Small intestine (tissue), 7 donors: ENCODE measurements at regions not wholly inside any gene's neighbourhood (a gene's known extent, or its start where the extent isn't known, plus 50 kb on each side); places are given as distances from the start of the nearest gene placed in this dataset.

Experiments used
- DNase-seq, 2 donors: peaks; one replicate each; pipeline versions ENCODE4 v3.0.0 to v3.0.0-alpha.2; 2013
- FAIRE-seq: peaks from 2 replicates; lab custom pipeline; 2012; peaks lifted over from hg19 to GRCh38; lab: Jason Lieb, UNC
- H3K27ac ChIP-seq, 3 donors: one replicate each; pipeline ENCODE4 v1.5.1; 2013; ENCODE audit warnings: low read length in 2 of 3, mild to moderate bottlenecking in 2 of 3, control low read depth in 1 of 3, inconsistent platforms in 1 of 3, low read depth in 1 of 3, moderate library complexity in 1 of 3
- H3K27me3 ChIP-seq, 3 donors: one replicate each; pipeline ENCODE4 v1.6.1; 2013; ENCODE audit warnings: low read length in 3 of 3, inconsistent platforms in 1 of 3; ENCODE audit not compliant: control insufficient read depth in 3 of 3, insufficient read depth in 3 of 3
- H3K36me3 ChIP-seq, 3 donors: one replicate each; pipeline ENCODE4 v1.6.1; 2013; ENCODE audit warnings: low read length in 3 of 3, inconsistent platforms in 1 of 3, low read depth in 1 of 3, mild to moderate bottlenecking in 1 of 3, moderate library complexity in 1 of 3; ENCODE audit not compliant: control insufficient read depth in 3 of 3, insufficient read depth in 2 of 3
- H3K4me1 ChIP-seq, 3 donors: one replicate each; pipeline ENCODE4 v1.6.1; 2013; ENCODE audit warnings: low read length in 2 of 3, inconsistent platforms in 1 of 3, low read depth in 1 of 3, mild to moderate bottlenecking in 1 of 3, moderate library complexity in 1 of 3; ENCODE audit not compliant: control insufficient read depth in 3 of 3, insufficient read depth in 2 of 3
- H3K4me3 ChIP-seq, 3 donors: one replicate each; pipeline ENCODE4 v1.5.1; 2013; ENCODE audit warnings: low read length in 3 of 3, control low read depth in 1 of 3, inconsistent platforms in 1 of 3, low read depth in 1 of 3, mild to moderate bottlenecking in 1 of 3, moderate library complexity in 1 of 3
- H3K9me3 ChIP-seq, 2 donors: one replicate each; pipeline ENCODE4 v1.6.1; 2013; ENCODE audit warnings: low read depth in 1 of 2, low read length in 1 of 2; ENCODE audit not compliant: control insufficient read depth in 2 of 2, insufficient read depth in 1 of 2
- WGBS, 3 donors: extraction: QIAGEN DNeasy Blood & Tissue Kit; methylation state at CpG; one replicate each; pipeline ENCODE4 v1.1.7; 2013; 5-methylcytosine and 5-hydroxymethylcytosine counted together
- donor health status: healthy with polysubstance abuse.
- donor health status: control.
- donor health status: control.
- donor health status: Bipolar disorder and iron deficiency.
- donor health status: healthy.

DNA sequence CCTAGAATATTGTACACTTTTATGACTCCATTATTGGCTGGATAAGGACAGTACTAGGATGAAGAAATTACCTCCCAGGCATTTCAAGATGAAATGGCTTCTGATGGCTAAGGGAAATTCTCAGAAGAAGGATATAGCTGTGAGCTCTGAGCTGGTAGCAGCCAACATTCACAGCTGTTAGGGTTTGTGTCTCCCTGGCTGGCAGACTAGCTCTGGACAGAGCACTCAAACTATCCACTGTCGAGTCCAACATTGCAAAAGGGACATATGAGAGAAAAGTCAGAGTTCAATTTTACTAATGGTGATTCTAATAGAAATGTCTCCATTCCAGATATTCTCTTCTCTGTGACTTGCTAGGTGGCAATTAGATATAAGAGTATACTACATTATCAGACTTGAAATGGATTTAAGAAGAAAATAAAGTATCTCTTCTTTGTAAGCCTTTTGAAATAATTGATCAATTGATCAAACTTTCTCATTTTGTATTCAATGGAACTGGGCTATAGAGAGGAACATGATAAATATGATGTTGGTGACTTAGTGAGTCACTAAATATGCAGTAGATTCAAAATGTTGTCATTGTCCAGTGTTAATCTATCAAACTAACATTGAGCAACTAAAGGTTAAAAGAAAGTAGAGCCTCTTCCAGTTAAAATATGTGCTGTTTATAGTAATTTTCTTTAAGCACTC is 1920.3 kb downstream of the SUCLG1 start:
- H3K4me1 ChIP-seq: no peaks in the 10 kb centered on the region
- H3K36me3 ChIP-seq: no peaks in the 10 kb centered on the region
- no peaks in the 10 kb centered on the region for H3K9me3 ChIP-seq
- DNase-seq: no peak
- no peak overlapping the region for H3K27ac ChIP-seq
- no peak for FAIRE-seq
- WGBS, 3 donors: 47 to 73% (median 49%) methylated on average over 1 of the region's 1 CpG
- no peak overlapping the region for H3K4me3 ChIP-seq
- no peaks in the 10 kb centered on the region for H3K27me3 ChIP-seq

DNA sequence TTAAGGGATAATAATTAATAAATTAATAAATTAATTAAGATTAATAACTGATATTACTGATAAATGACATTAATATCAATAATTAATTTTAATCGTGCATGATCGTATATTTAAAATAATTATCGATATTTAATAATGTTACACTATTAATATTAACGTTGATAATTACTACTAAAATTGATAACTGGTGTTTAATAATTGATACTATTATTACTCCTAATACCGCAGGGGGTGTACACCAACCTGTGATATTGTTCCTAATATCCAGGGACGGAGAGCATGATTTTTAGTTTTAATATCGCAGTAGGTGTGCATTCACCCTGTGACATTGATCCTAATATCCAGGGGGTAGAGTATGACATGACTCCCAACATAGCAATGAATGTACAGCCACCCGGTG is 1930.8 kb downstream of the SUCLG1 start:
- Histone ChIP-seq H3K27ac (no peak overlapping the region), H3K27me3 (no peaks in the 10 kb centered on the region), H3K4me1 (no peaks in the 10 kb centered on the region), H3K36me3 (no peaks in the 10 kb centered on the region), H3K9me3 (no peaks in the 10 kb centered on the region), H3K4me3 (no peak overlapping the region)
- WGBS, 3 donors: 86 to 92% (median 88%) methylated on average over 8 of the region's 8 CpGs
- FAIRE-seq (no peak), DNase-seq (no peak)

DNA sequence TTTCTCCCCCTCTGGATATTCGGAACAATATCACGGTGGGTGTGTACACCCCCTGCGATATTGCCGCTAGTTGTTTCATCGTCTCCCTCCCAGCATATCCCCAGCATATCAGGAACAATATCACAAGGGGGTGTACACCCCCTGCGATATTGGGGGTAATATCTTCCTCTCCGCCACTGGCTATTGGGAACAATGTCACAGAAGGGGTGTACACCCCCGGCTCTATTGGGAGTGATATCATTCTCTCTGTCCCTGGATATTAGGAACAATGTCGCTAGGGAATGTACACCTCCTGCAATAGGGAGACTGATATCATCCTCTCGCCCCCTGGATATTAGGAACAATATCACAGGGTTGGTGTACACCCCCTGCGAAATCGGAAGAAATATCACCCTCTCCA is 1932.0 kb downstream of the SUCLG1 start:
- Histone ChIP-seq H3K4me1 (no peaks in the 10 kb centered on the region), H3K4me3 (no peak overlapping the region), H3K36me3 (no peaks in the 10 kb centered on the region), H3K27me3 (no peaks in the 10 kb centered on the region), H3K27ac (no peak overlapping the region), H3K9me3 (no peaks in the 10 kb centered on the region)
- FAIRE-seq: no peak
- WGBS, 3 donors: 92 to 95% (median 93%) methylated on average over 12 of the region's 12 CpGs
- DNase-seq: no peak

- no peak for DNase-seq
- no peak for FAIRE-seq
- no peaks in the 10 kb centered on the region for H3K9me3 ChIP-seq
- H3K27ac ChIP-seq: no peak overlapping the region
- 88 to 89% (median 89%) methylated on average over 7 of the region's 7 CpGs for WGBS, 3 donors
- H3K27me3 ChIP-seq: no peaks in the 10 kb centered on the region
- no peak overlapping the region for H3K4me3 ChIP-seq
- H3K36me3 ChIP-seq: no peaks in the 10 kb centered on the region
- H3K4me1 ChIP-seq: no peaks in the 10 kb centered on the region
Measured at GRCh38 chr2:82526277-82526676, 1932.8 kb downstream of the SUCLG1 start.

DNA sequence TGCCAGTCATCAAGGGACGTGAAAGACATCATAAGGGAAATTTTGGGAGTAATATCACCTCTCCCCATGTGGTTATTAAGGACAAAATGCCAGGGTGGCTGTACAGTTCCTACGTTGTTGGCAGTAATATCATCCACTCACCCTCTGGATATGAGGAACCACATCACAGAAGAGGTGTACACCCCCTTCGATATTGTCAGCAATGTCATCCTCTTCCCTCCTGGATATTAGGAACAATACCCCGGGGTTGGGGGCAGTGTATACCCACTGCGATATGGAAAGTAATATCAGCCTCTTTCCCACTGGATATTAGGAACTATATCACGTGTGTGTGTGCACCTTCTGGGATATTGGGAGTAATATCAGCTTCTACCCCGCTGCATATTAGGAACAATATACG is 1933.3 kb downstream of the SUCLG1 start:
- Histone ChIP-seq H3K27ac (no peak overlapping the region), H3K4me1 (no peaks in the 10 kb centered on the region), H3K27me3 (no peaks in the 10 kb centered on the region), H3K4me3 (no peak overlapping the region), H3K36me3 (no peaks in the 10 kb centered on the region), H3K9me3 (no peaks in the 10 kb centered on the region)
- FAIRE-seq (no peak), DNase-seq (no peak)
- WGBS, 3 donors: 84 to 89% (median 85%) methylated on average over 8 of the region's 8 CpGs

DNA sequence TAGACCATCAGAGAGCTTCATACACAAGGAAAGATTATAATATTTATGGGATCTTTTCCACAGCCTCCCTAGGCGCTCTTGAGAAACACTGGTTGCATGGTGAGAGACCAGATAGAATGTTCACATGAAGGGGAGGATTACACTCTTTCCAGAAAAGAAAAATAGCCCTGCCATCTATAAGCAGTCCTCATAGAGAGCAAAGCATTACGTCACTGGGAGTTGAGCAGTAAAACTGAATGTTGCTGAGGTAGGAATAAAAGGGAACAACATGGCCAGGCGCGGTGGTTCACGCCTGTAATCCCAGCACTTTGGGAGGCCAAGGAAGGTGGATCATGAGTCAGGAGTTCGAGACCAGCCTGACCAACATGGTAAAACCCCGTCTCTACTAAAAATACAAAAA is 1934.3 kb downstream of the SUCLG1 start:
- peaks cover 0 to 1% (median 0%) of the 10 kb centered on the region in 3 donors for H3K27me3 ChIP-seq
- H3K36me3 ChIP-seq: no peaks in the 10 kb centered on the region
- 86 to 91% (median 90%) methylated on average over 7 of the region's 7 CpGs for WGBS, 3 donors
- no peak overlapping the region for H3K4me3 ChIP-seq
- no peak overlapping the region for H3K27ac ChIP-seq
- DNase-seq (no peak), FAIRE-seq (no peak)
- no peaks in the 10 kb centered on the region for H3K9me3 ChIP-seq
- H3K4me1 ChIP-seq: no peaks in the 10 kb centered on the region

DNA sequence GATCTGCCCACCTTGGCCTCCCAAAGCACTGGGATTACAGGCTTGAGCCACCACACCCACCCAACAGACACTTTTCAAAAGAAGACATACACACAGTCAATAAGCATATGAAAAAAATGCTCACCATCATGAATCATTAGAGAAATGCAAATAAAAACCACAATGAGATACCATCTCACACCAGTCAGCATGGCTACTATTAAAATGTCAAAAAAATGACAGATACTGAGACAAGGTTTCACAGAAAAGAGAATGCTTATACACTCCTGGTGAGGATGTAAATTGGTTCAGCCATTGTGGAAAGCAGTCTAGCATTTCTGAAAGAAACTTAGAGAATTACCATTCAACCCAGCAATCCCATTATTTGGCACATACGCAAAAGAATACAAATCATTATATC is 1947.2 kb downstream of the SUCLG1 start:
- Histone ChIP-seq H3K4me1 (no peaks in the 10 kb centered on the region), H3K27me3 (no peaks in the 10 kb centered on the region), H3K9me3 (no peaks in the 10 kb centered on the region), H3K4me3 (no peak overlapping the region), H3K27ac (no peak overlapping the region), H3K36me3 (no peaks in the 10 kb centered on the region)
- 92 to 97% (median 95%) methylated on average over 1 of the region's 1 CpG for WGBS, 3 donors
- FAIRE-seq (no peak), DNase-seq (no peak)

- no peaks in the 10 kb centered on the region for H3K4me1 ChIP-seq
- DNase-seq (no peak), FAIRE-seq (no peak)
- no peaks in the 10 kb centered on the region for H3K27me3 ChIP-seq
- no peaks in the 10 kb centered on the region for H3K9me3 ChIP-seq
- no peak overlapping the region for H3K4me3 ChIP-seq
- H3K27ac ChIP-seq: no peak overlapping the region
- H3K36me3 ChIP-seq: no peaks in the 10 kb centered on the region
- WGBS, 3 donors: 82 to 91% (median 91%) methylated on average over 2 of the region's 2 CpGs
Measured at GRCh38 chr2:82508702-82509101, 1950.4 kb downstream of the SUCLG1 start.

GRCh38 chr2:82507657-82508056 is 1951.4 kb downstream of the SUCLG1 start:
- 91 to 94% (median 91%) methylated on average over 11 of the region's 11 CpGs for WGBS, 3 donors
- no peak for DNase-seq
- no peak overlapping the region for H3K27ac ChIP-seq

More at GRCh38 chr2:82507657-82508056, 1951.4 kb downstream of the SUCLG1 start:
- Histone ChIP-seq H3K4me1 (no peaks in the 10 kb centered on the region), H3K9me3 (no peaks in the 10 kb centered on the region), H3K27me3 (no peaks in the 10 kb centered on the region), H3K36me3 (no peaks in the 10 kb centered on the region), H3K4me3 (no peak overlapping the region)
- FAIRE-seq: no peak
